AG20443 (cell line): ENCODE measurements at regions not wholly inside any gene's neighbourhood (a gene's known extent, or its start where the extent isn't known, plus 50 kb on each side); places are given as distances from the start of the nearest gene placed in this dataset.

ENCODE experiments used
- DNase-seq: peaks from one replicate; pipeline ENCODE4 v3.0.0; 2012; ENCODE audit warnings: low spot score, mixed read lengths

- DNase-seq, result no peak
Observed at GRCh38 chr2:16561676-16562075, 104.0 kb downstream of the CYRIA start.

- no peak for DNase-seq
Observed at GRCh38 chr2:16561251-16561650, 104.4 kb downstream of the CYRIA start.

GRCh38 chr2:16559278-16560067 lies 106.2 kb downstream of the CYRIA start:
- no peak for DNase-seq

GRCh38 chr2:16554060-16554583 lies 111.5 kb downstream of the CYRIA start:
- DNase-seq, result no peak

GRCh38 chr2:16553226-16553625 lies 112.4 kb downstream of the CYRIA start:
- peak; percentile 22 for DNase-seq

GRCh38 chr2:16552202-16552601 lies 113.4 kb downstream of the CYRIA start:
- DNase-seq, result no peak

GRCh38 chr2:16548036-16548435 lies 117.6 kb downstream of the CYRIA start:
- no peak for DNase-seq

GRCh38 chr2:16546128-16546754 lies 119.4 kb downstream of the CYRIA start:
- DNase-seq, result no peak

GRCh38 chr2:16538707-16539106 lies 126.9 kb downstream of the CYRIA start:
- no peak for DNase-seq

GRCh38 chr2:16537347-16537746 lies 128.3 kb downstream of the CYRIA start:
- DNase-seq, result no peak

- no peak for DNase-seq
Observed at GRCh38 chr2:16526193-16526592, 139.4 kb downstream of the CYRIA start.

- no peak for DNase-seq
Observed at GRCh38 chr2:16525265-16525887, 140.3 kb downstream of the CYRIA start.

- no peak for DNase-seq
Observed at GRCh38 chr2:16523711-16524110, 141.9 kb downstream of the CYRIA start.

- DNase-seq, result no peak
Observed at GRCh38 chr2:16522031-16522831, 143.4 kb downstream of the CYRIA start.

- no peak for DNase-seq
Observed at GRCh38 chr2:16520891-16521290, 144.7 kb downstream of the CYRIA start.

- DNase-seq, result no peak
Observed at GRCh38 chr2:16515696-16516095, 149.9 kb downstream of the CYRIA start.

GRCh38 chr2:16513626-16514025 lies 152.0 kb downstream of the CYRIA start:
- no peak for DNase-seq

- no peak for DNase-seq
Observed at GRCh38 chr2:16511041-16511440, 154.6 kb downstream of the CYRIA start.

GRCh38 chr2:16509042-16509441 lies 156.6 kb downstream of the CYRIA start:
- no peak for DNase-seq

GRCh38 chr2:16508490-16508851 lies 157.2 kb downstream of the CYRIA start:
- no peak for DNase-seq

GRCh38 chr2:16507655-16508489 lies 157.8 kb downstream of the CYRIA start:
- DNase-seq, result peak; percentile 63
